HEK293 (cell line): ENCODE measurements at regions not wholly inside any gene's neighbourhood (a gene's known extent, or its start where the extent isn't known, plus 50 kb on each side); places are given as distances from the start of the nearest gene placed in this dataset.

Experiments used
- CTCF ChIA-PET: fragments of 350-600 bp; formaldehyde crosslinking; extraction: SDS; loops from one replicate; lab custom pipeline; 2021; ENCODE audit warnings: antibody characterized with exemption; lab: Yijun Ruan, JAX
- POLR2A ChIA-PET: fragments of 300-600 bp; formaldehyde crosslinking; extraction: SDS; loops from one replicate; lab custom pipeline; 2020; ENCODE audit warnings: antibody characterized with exemption, inconsistent platforms; lab: Yijun Ruan, JAX
- H3K27ac ChIP-seq: fragments of 200-500 bp; sonication (Bioruptor generic); 2 replicates; pipeline ENCODE4 v1.5.1; 2014; ENCODE audit warnings: low read depth, low read length, control low read depth, inconsistent platforms; ENCODE audit errors: extremely low read depth
- H3K36me3 ChIP-seq, 2 experiments: fragments of 200-500 bp in 1 of 2; sonication (Bioruptor generic) in 1 of 2; 1 replicate in 1 of 2; 2 replicates in 1 of 2; pipeline ENCODE4 v1.5.1; 2014 to 2017; ENCODE audit warnings: inconsistent platforms in 2 of 2, low read length in 2 of 2; ENCODE audit not compliant: control insufficient read depth in 2 of 2, insufficient read depth in 1 of 2
- H3K4me1 ChIP-seq: fragments of 200-500 bp; sonication (Bioruptor generic); 2 replicates; pipeline ENCODE4 v1.5.1; 2014; ENCODE audit warnings: mild to moderate bottlenecking, low read length, inconsistent platforms; ENCODE audit not compliant: control insufficient read depth, insufficient read depth
- H3K4me3 ChIP-seq: 2 replicates; pipeline ENCODE4 v1.5.1; 2011; ENCODE audit warnings: low read depth, mild to moderate bottlenecking, control low read depth, low read length, moderate library complexity
- H3K9me3 ChIP-seq: fragments of 200-500 bp; sonication (Bioruptor generic); 2 replicates; pipeline ENCODE4 v1.5.1; 2014; ENCODE audit warnings: low read depth, low read length, inconsistent platforms; ENCODE audit not compliant: control insufficient read depth, insufficient read depth
- FEZF1 ChIP-seq: fragments of 450-650 bp; formaldehyde crosslinking; IDR thresholded peaks from 2 replicates; pipeline ENCODE4 v1.5.1; 2016; ENCODE audit warnings: missing biosample characterization, missing genetic modification characterization
- GLI4 ChIP-seq: fragments of 450-650 bp; formaldehyde crosslinking; IDR thresholded peaks from 2 replicates; pipeline ENCODE4 v1.5.1; 2016; ENCODE audit warnings: missing biosample characterization, missing genetic modification characterization
- IKZF3 ChIP-seq: fragments of 450-650 bp; IDR thresholded peaks from 2 replicates; pipeline ENCODE4 v1.5.0; 2018; ENCODE audit warnings: missing biosample characterization, mild to moderate bottlenecking, missing genetic modification characterization, moderate library complexity
- MZF1 ChIP-seq: fragments of 450-650 bp; formaldehyde crosslinking; IDR thresholded peaks from 2 replicates; pipeline ENCODE4 v1.5.1; 2017; ENCODE audit warnings: missing biosample characterization, missing genetic modification characterization, borderline replicate concordance
- PRDM6 ChIP-seq: fragments of 450-650 bp; formaldehyde crosslinking; IDR thresholded peaks from 2 replicates; pipeline ENCODE4 v1.5.1; 2017; ENCODE audit warnings: missing biosample characterization, missing genetic modification characterization
- SCRT1 ChIP-seq: fragments of 450-650 bp; formaldehyde crosslinking; IDR thresholded peaks from 2 replicates; pipeline ENCODE4 v1.5.1; 2016; ENCODE audit warnings: missing biosample characterization, missing genetic modification characterization, borderline replicate concordance
- ZBTB20 ChIP-seq: fragments of 450-650 bp; formaldehyde crosslinking; IDR thresholded peaks from 2 replicates; pipeline ENCODE4 v1.5.1; 2016; ENCODE audit warnings: missing biosample characterization, missing genetic modification characterization
- ZNF133 ChIP-seq: fragments of 450-650 bp; formaldehyde crosslinking; IDR thresholded peaks from 2 replicates; pipeline ENCODE4 v1.5.1; 2016; ENCODE audit warnings: missing biosample characterization, missing genetic modification characterization
- ZNF155 ChIP-seq: fragments of 450-650 bp; formaldehyde crosslinking; IDR thresholded peaks from 2 replicates; pipeline ENCODE4 v1.5.1; 2016; ENCODE audit warnings: missing biosample characterization, missing genetic modification characterization
- ZNF239 ChIP-seq: fragments of 450-650 bp; formaldehyde crosslinking; IDR thresholded peaks from 2 replicates; pipeline ENCODE4 v1.5.1; 2016; ENCODE audit warnings: missing biosample characterization, missing genetic modification characterization
- ZNF24 ChIP-seq: fragments of 450-650 bp; formaldehyde crosslinking; IDR thresholded peaks from 2 replicates; pipeline ENCODE4 v1.5.1; 2016; ENCODE audit warnings: missing biosample characterization, missing genetic modification characterization
- ZNF366 ChIP-seq: fragments of 450-650 bp; formaldehyde crosslinking; conservative IDR thresholded peaks from 2 replicates; pipeline ENCODE4 v1.5.1; 2016; ENCODE audit warnings: missing biosample characterization, missing genetic modification characterization
- ZNF501 ChIP-seq: fragments of 450-650 bp; formaldehyde crosslinking; IDR thresholded peaks from 2 replicates; pipeline ENCODE4 v1.5.1; 2016; ENCODE audit warnings: missing biosample characterization, missing genetic modification characterization
- ZNF514 ChIP-seq: fragments of 450-650 bp; formaldehyde crosslinking; IDR thresholded peaks from 2 replicates; pipeline ENCODE4 v1.5.1; 2016; ENCODE audit warnings: missing biosample characterization, missing genetic modification characterization
- ZNF600 ChIP-seq: fragments of 450-650 bp; formaldehyde crosslinking; IDR thresholded peaks from 2 replicates; pipeline ENCODE4 v1.5.1; 2016; ENCODE audit warnings: missing biosample characterization, missing genetic modification characterization
- ZNF645 ChIP-seq: fragments of 450-650 bp; formaldehyde crosslinking; IDR thresholded peaks from 2 replicates; pipeline ENCODE4; 2016; ENCODE audit warnings: missing biosample characterization, missing genetic modification characterization
- ZNF843 ChIP-seq: fragments of 450-650 bp; formaldehyde crosslinking; IDR thresholded peaks from 2 replicates; pipeline ENCODE4 v1.5.1; 2016; ENCODE audit warnings: missing biosample characterization, missing genetic modification characterization
- ZSCAN5A ChIP-seq: fragments of 450-650 bp; formaldehyde crosslinking; IDR thresholded peaks from 2 replicates; pipeline ENCODE4 v1.5.1; 2016; ENCODE audit warnings: missing biosample characterization, missing genetic modification characterization
- TF ChIP-seq, protein P1 (sequence below): fragments of 450-650 bp; formaldehyde crosslinking; IDR thresholded peaks from 2 replicates; pipeline ENCODE4 v1.5.1; 2017; ENCODE audit warnings: missing biosample characterization, missing genetic modification characterization
- TF ChIP-seq, protein P2 (sequence below): fragments of 450-650 bp; formaldehyde crosslinking; IDR thresholded peaks from 2 replicates; pipeline ENCODE4 v1.5.1; 2016; ENCODE audit warnings: missing biosample characterization, missing genetic modification characterization

- ChIA-PET POLR2A (no interaction called here), CTCF (no interaction called here)
- H3K4me3 ChIP-seq = no peak overlapping the region
- H3K27ac ChIP-seq = no peak overlapping the region
- TF ChIP-seq ZNF133 (tag by site-specific recombination) (no peak), SCRT1 (tag by site-specific recombination) (no peak), ZNF366 (tag by site-specific recombination) (no peak), ZNF843 (tag by site-specific recombination) (no peak), ZNF239 (tag by site-specific recombination) (no peak), ZNF155 (tag by site-specific recombination) (no peak), FEZF1 (tag by site-specific recombination) (no peak), ZNF514 (no peak), ZNF645 (tag by site-specific recombination) (no peak), ZSCAN5A (tag by site-specific recombination) (no peak), IKZF3 (tag by site-specific recombination) (no peak), MZF1 (no peak)
- TF ChIP-seq, protein P1, sequence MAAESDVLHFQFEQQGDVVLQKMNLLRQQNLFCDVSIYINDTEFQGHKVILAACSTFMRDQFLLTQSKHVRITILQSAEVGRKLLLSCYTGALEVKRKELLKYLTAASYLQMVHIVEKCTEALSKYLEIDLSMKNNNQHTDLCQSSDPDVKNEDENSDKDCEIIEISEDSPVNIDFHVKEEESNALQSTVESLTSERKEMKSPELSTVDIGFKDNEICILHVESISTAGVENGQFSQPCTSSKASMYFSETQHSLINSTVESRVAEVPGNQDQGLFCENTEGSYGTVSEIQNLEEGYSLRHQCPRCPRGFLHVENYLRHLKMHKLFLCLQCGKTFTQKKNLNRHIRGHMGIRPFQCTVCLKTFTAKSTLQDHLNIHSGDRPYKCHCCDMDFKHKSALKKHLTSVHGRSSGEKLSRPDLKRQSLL (tag by site-specific recombination) = no peak
- TF ChIP-seq, protein P2, sequence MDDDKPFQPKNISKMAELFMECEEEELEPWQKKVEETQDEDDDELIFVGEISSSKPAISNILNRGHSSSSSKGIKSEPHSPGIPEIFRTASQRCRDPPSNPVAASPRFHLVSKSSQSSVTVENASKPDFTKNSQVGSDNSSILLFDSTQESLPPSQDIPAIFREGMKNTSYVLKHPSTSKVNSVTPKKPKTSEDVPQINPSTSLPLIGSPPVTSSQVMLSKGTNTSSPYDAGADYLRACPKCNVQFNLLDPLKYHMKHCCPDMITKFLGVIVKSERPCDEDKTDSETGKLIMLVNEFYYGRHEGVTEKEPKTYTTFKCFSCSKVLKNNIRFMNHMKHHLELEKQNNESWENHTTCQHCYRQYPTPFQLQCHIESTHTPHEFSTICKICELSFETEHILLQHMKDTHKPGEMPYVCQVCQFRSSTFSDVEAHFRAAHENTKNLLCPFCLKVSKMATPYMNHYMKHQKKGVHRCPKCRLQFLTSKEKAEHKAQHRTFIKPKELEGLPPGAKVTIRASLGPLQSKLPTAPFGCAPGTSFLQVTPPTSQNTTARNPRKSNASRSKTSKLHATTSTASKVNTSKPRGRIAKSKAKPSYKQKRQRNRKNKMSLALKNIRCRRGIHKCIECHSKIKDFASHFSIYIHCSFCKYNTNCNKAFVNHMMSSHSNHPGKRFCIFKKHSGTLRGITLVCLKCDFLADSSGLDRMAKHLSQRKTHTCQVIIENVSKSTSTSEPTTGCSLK (tag by site-specific recombination) = no peak
- H3K36me3 ChIP-seq = no peaks in the 10 kb centered on the region
- H3K4me1 ChIP-seq = no peaks in the 10 kb centered on the region
- H3K9me3 ChIP-seq = no peaks in the 10 kb centered on the region
These were observed 497.5 kb upstream of the CBLB start for GRCh38 chr3:106366352-106366751.

- H3K9me3 ChIP-seq = no peaks in the 10 kb centered on the region
- TF ChIP-seq IKZF3 (tag by site-specific recombination) (no peak), ZNF600 (tag by site-specific recombination) (no peak), ZNF843 (tag by site-specific recombination) (no peak), ZNF24 (tag by site-specific recombination) (no peak), ZBTB20 (tag by site-specific recombination) (no peak), ZSCAN5A (tag by site-specific recombination) (no peak), ZNF501 (tag by site-specific recombination) (no peak), PRDM6 (tag by site-specific recombination) (no peak), ZNF645 (tag by site-specific recombination) (no peak), GLI4 (no peak)
- H3K4me3 ChIP-seq = no peak overlapping the region
- CTCF ChIA-PET = no interaction called here
- no peaks in the 10 kb centered on the region for H3K36me3 ChIP-seq
- no peaks in the 10 kb centered on the region for H3K4me1 ChIP-seq
- POLR2A ChIA-PET = no interaction called here
- no peak overlapping the region for H3K27ac ChIP-seq
These were observed 498.7 kb upstream of the CBLB start for GRCh38 chr3:106367496-106367895.
